ENCODE measurements at regions not wholly inside any gene's neighbourhood (a gene's known extent, or its start where the extent isn't known, plus 50 kb on each side); places are given as distances from the start of the nearest gene placed in this dataset.
"Not testable (repeated sequence)": the region's sequence is repeated elsewhere in the genome, so short reads cannot be mapped to it uniquely, and the experiment has no call there.

- TF ChIP-seq POLR2AphosphoS5 (IDR thresholded peaks at IDR 0.05; ENCODE audit: borderline replicate concordance, low read depth, low read length); EZH2 (IDR thresholded peaks at IDR 0.05): not testable (repeated sequence)
Measured at GRCh38 chr18:42378854-42379253, 423.8 kb downstream of the PIK3C3 start.

Data from SK-N-MC (cell line).